Loucy (cell line): ENCODE measurements at regions not wholly inside any gene's neighbourhood (a gene's known extent, or its start where the extent isn't known, plus 50 kb on each side); places are given as distances from the start of the nearest gene placed in this dataset.

Experiments used
- H2AFZ ChIP-seq: fragments of 200-600 bp; sonication (generic); 2 replicates; pipeline ENCODE4 v1.6.0; 2016; ENCODE audit warnings: antibody characterized with exemption, mild to moderate bottlenecking, low read length, moderate library complexity
- H3F3A ChIP-seq: fragments of 200-600 bp; 2 replicates; pipeline ENCODE4 v1.6.0; 2016; ENCODE audit warnings: antibody characterized with exemption, low read depth, mild to moderate bottlenecking
- H3K27me3 ChIP-seq: fragments of 200-600 bp; sonication (generic); 2 replicates; pipeline ENCODE4 v1.6.1; 2014; ENCODE audit warnings: low read length, mild to moderate bottlenecking; ENCODE audit not compliant: insufficient read depth, poor library complexity, severe bottlenecking
- H3K36me3 ChIP-seq: fragments of 200-600 bp; sonication (generic); 2 replicates; pipeline ENCODE4 v1.6.1; 2016; ENCODE audit warnings: low read length; ENCODE audit not compliant: insufficient read depth
- H3K4me1 ChIP-seq: fragments of 200-600 bp; sonication (generic); 2 replicates; pipeline ENCODE4 v1.5.1; 2014; ENCODE audit warnings: low read length, mild to moderate bottlenecking; ENCODE audit not compliant: insufficient read depth, poor library complexity, severe bottlenecking
- H3K4me2 ChIP-seq: fragments of 200-600 bp; sonication (generic); 2 replicates; pipeline ENCODE4 v1.6.0; 2014; ENCODE audit warnings: antibody characterized with exemption, low read length, low read depth, mild to moderate bottlenecking; ENCODE audit not compliant: poor library complexity, severe bottlenecking
- H3K4me3 ChIP-seq: fragments of 200-600 bp; sonication (generic); 2 replicates; pipeline ENCODE4 v1.5.1; 2014; ENCODE audit warnings: low read length, mild to moderate bottlenecking, mixed read lengths; ENCODE audit not compliant: poor library complexity, severe bottlenecking
- H3K79me2 ChIP-seq: fragments of 200-600 bp; sonication (generic); 2 replicates; pipeline ENCODE4 v1.6.1; 2014; ENCODE audit warnings: low read length; ENCODE audit not compliant: insufficient read depth
- H3K9ac ChIP-seq: fragments of 200-600 bp; sonication (generic); 2 replicates; pipeline ENCODE4 v1.6.0; 2014; ENCODE audit warnings: mild to moderate bottlenecking, low read depth, low read length, moderate library complexity; ENCODE audit not compliant: poor library complexity, severe bottlenecking
- H3K9me2 ChIP-seq: fragments of 200-600 bp; sonication (generic); replicated peaks from 2 replicates; pipeline ENCODE4 v1.6.1; 2016; ENCODE audit warnings: low read depth, low read length, mixed read lengths
- H3K9me3 ChIP-seq: fragments of 200-600 bp; sonication (generic); 2 replicates; pipeline ENCODE4 v1.6.1; 2014; ENCODE audit warnings: mild to moderate bottlenecking, antibody characterized with exemption, low read length, low read depth; ENCODE audit not compliant: insufficient read depth
- H4K20me1 ChIP-seq: fragments of 200-600 bp; sonication (generic); 2 replicates; pipeline ENCODE4 v1.6.0; 2014; ENCODE audit warnings: antibody characterized with exemption, low read length, mild to moderate bottlenecking; ENCODE audit not compliant: insufficient read depth, poor library complexity, severe bottlenecking
- CTCF ChIP-seq: fragments of 200-600 bp; sonication (generic); conservative IDR thresholded peaks from 2 replicates; pipeline ENCODE4 v1.5.1; 2014; ENCODE audit warnings: mild to moderate bottlenecking, antibody characterized with exemption, low read length
- EZH2phosphoT487 ChIP-seq: fragments of 200-600 bp; IDR thresholded peaks from 2 replicates; pipeline ENCODE4 v1.6.1; 2018; ENCODE audit warnings: antibody characterized with exemption, mild to moderate bottlenecking, moderate library complexity, borderline replicate concordance

GRCh38 chr11:112881461-112881860 is 79.8 kb upstream of the NCAM1 start:
- no peaks in the 10 kb centered on the region for H3F3A ChIP-seq
- no peaks in the 10 kb centered on the region for H3K36me3 ChIP-seq
- H3K27me3 ChIP-seq = no peaks in the 10 kb centered on the region
- no peak overlapping the region for H3K9ac ChIP-seq
- H4K20me1 ChIP-seq = no peaks in the 10 kb centered on the region
- no peaks in the 10 kb centered on the region for H3K9me2 ChIP-seq
- H3K9me3 ChIP-seq = no peaks in the 10 kb centered on the region
- no peaks in the 10 kb centered on the region for H3K79me2 ChIP-seq
- TF ChIP-seq EZH2phosphoT487 = no peak
- no peak for TF ChIP-seq CTCF
- H3K4me2 ChIP-seq = no peak overlapping the region
- no peak overlapping the region for H2AFZ ChIP-seq
- no peak overlapping the region for H3K4me3 ChIP-seq
- no peaks in the 10 kb centered on the region for H3K4me1 ChIP-seq

GRCh38 chr11:112882494-112883381 is 78.5 kb upstream of the NCAM1 start:
- Histone ChIP-seq H3K4me2 (no peak overlapping the region), H2AFZ (no peak overlapping the region), H3K27me3 (no peaks in the 10 kb centered on the region), H3K4me3 (no peak overlapping the region), H3K9me2 (no peaks in the 10 kb centered on the region), H3F3A (no peaks in the 10 kb centered on the region), H4K20me1 (no peaks in the 10 kb centered on the region), H3K9ac (no peak overlapping the region), H3K79me2 (no peaks in the 10 kb centered on the region), H3K36me3 (no peaks in the 10 kb centered on the region), H3K9me3 (no peaks in the 10 kb centered on the region), H3K4me1 (no peaks in the 10 kb centered on the region)
- TF ChIP-seq CTCF (no peak), EZH2phosphoT487 (no peak)

- Histone ChIP-seq H3K27me3 (no peaks in the 10 kb centered on the region), H3K4me3 (no peak overlapping the region), H3K4me2 (no peak overlapping the region)
Measured at GRCh38 chr11:112884012-112884767, 77.0 kb upstream of the NCAM1 start.

More at GRCh38 chr11:112884012-112884767, 77.0 kb upstream of the NCAM1 start:
- no peak overlapping the region for H2AFZ ChIP-seq
- H3K36me3 ChIP-seq = no peaks in the 10 kb centered on the region
- H3K9ac ChIP-seq = no peak overlapping the region
- no peaks in the 10 kb centered on the region for H3K79me2 ChIP-seq
- H3K4me1 ChIP-seq = no peaks in the 10 kb centered on the region
- no peaks in the 10 kb centered on the region for H3K9me2 ChIP-seq
- H4K20me1 ChIP-seq = no peaks in the 10 kb centered on the region
- no peaks in the 10 kb centered on the region for H3K9me3 ChIP-seq
- TF ChIP-seq CTCF (no peak), EZH2phosphoT487 (no peak)
- H3F3A ChIP-seq = no peaks in the 10 kb centered on the region
